Lower lobe of right lung (tissue), 2 donors: ENCODE measurements at regions not wholly inside any gene's neighbourhood (a gene's known extent, or its start where the extent isn't known, plus 50 kb on each side); places are given as distances from the start of the nearest gene placed in this dataset.
A peak's percentile ranks its signal among the peaks of the same experiment; 100 is the strongest.

Experiments
- ATAC-seq, 2 donors: fragments of 200-7000 bp; cut with Tn5 transposase; one replicate each; pipeline ENCODE4 v1.9.1; 2020 to 2022; ENCODE audit warnings: mild to moderate bottlenecking in 2 of 2, moderate library complexity in 2 of 2
- DNase-seq: peaks from one replicate; pipeline ENCODE4 v3.0.0-alpha.2; 2020
- H3K27ac ChIP-seq: fragments of 200-600 bp; one replicate; pipeline ENCODE4 v1.8.0; 2022
- H3K27me3 ChIP-seq: fragments of 200-600 bp; one replicate; pipeline ENCODE4 v1.8.0; 2022; ENCODE audit warnings: low read depth
- H3K36me3 ChIP-seq: fragments of 200-600 bp; one replicate; pipeline ENCODE4 v1.8.0; 2022; ENCODE audit warnings: mild to moderate bottlenecking
- H3K4me1 ChIP-seq: fragments of 200-600 bp; one replicate; pipeline ENCODE4 v1.8.0; 2022
- H3K4me3 ChIP-seq: fragments of 200-600 bp; one replicate; pipeline ENCODE4 v1.8.0; 2022; ENCODE audit warnings: mild to moderate bottlenecking
- H3K9me3 ChIP-seq: fragments of 200-600 bp; one replicate; pipeline ENCODE4 v1.8.0; 2022
- CTCF ChIP-seq: fragments of 200-600 bp; IDR thresholded peaks from one replicate; pipeline ENCODE4 v1.8.0; 2022; ENCODE audit warnings: antibody characterized with exemption, mild to moderate bottlenecking
- intact Hi-C: fragments of 100-400 bp; cut with DNase I; formaldehyde crosslinking; loops from one replicate; pipeline ENCODE4 v1.11.0; 2022
- donor health status: DM: no; HTN: yes; CAD: no; lungs with severe emphysema.

- no peak for TF ChIP-seq CTCF
- DNase-seq (no peak), ATAC-seq (no peak)
- intact Hi-C loops = no loop called here
- no peaks in the 10 kb centered on the region for H3K36me3 ChIP-seq
- H3K27me3 ChIP-seq = no peaks in the 10 kb centered on the region
- H3K4me3 ChIP-seq = no peak overlapping the region
- no peaks in the 10 kb centered on the region for H3K9me3 ChIP-seq
- no peak overlapping the region for H3K27ac ChIP-seq
- H3K4me1 ChIP-seq = peaks cover 4% of the 10 kb centered on the region
These were observed 322.6 kb downstream of the HDGFL1 start for GRCh38 chr6:22891934-22892333.

GRCh38 chr6:22892452-22892851, 323.1 kb downstream of the HDGFL1 start:
- Histone ChIP-seq H3K36me3 (no peaks in the 10 kb centered on the region), H3K27me3 (no peaks in the 10 kb centered on the region), H3K9me3 (no peaks in the 10 kb centered on the region), H3K4me1 (peaks cover 4% of the 10 kb centered on the region), H3K4me3 (no peak overlapping the region), H3K27ac (no peak overlapping the region)
- TF ChIP-seq CTCF = no peak
- DNase-seq (no peak), ATAC-seq (peak in 1 of 2 donors; percentile 21)
- intact Hi-C loops = no loop called here

- intact Hi-C loops = no loop called here
- TF ChIP-seq CTCF = no peak
- Histone ChIP-seq H3K36me3 (no peaks in the 10 kb centered on the region), H3K9me3 (no peaks in the 10 kb centered on the region), H3K4me1 (no peaks in the 10 kb centered on the region), H3K27me3 (no peaks in the 10 kb centered on the region), H3K4me3 (no peak overlapping the region), H3K27ac (no peak overlapping the region)
- ATAC-seq (no peak), DNase-seq (no peak)
These were observed 327.3 kb downstream of the HDGFL1 start for GRCh38 chr6:22896696-22897095.

GRCh38 chr6:22899426-22899825, 330.1 kb downstream of the HDGFL1 start:
- Histone ChIP-seq H3K36me3 (no peaks in the 10 kb centered on the region), H3K4me1 (no peaks in the 10 kb centered on the region), H3K27ac (no peak overlapping the region), H3K9me3 (no peaks in the 10 kb centered on the region), H3K27me3 (no peaks in the 10 kb centered on the region), H3K4me3 (no peak overlapping the region)
- intact Hi-C loops = no loop called here
- DNase-seq (no peak), ATAC-seq (no peak)
- no peak for TF ChIP-seq CTCF

- no peak overlapping the region for H3K4me3 ChIP-seq
- DNase-seq = no peak
- no peak overlapping the region for H3K27ac ChIP-seq
- TF ChIP-seq CTCF = no peak
- H3K27me3 ChIP-seq = no peaks in the 10 kb centered on the region
- intact Hi-C loops = no loop called here
- H3K4me1 ChIP-seq = no peaks in the 10 kb centered on the region
- H3K9me3 ChIP-seq = no peaks in the 10 kb centered on the region
- ATAC-seq = no peak
- no peaks in the 10 kb centered on the region for H3K36me3 ChIP-seq
These were observed 334.5 kb downstream of the HDGFL1 start for GRCh38 chr6:22903826-22904225.

- DNase-seq = no peak
- ATAC-seq = no peak
- H3K27ac ChIP-seq = no peak overlapping the region
- H3K9me3 ChIP-seq = no peaks in the 10 kb centered on the region
- H3K4me3 ChIP-seq = no peak overlapping the region
- H3K4me1 ChIP-seq = no peaks in the 10 kb centered on the region
- H3K27me3 ChIP-seq = no peaks in the 10 kb centered on the region
- TF ChIP-seq CTCF = no peak
- intact Hi-C loops = no loop called here
- H3K36me3 ChIP-seq = no peaks in the 10 kb centered on the region
These were observed 335.1 kb downstream of the HDGFL1 start for GRCh38 chr6:22904431-22904830.
